ENCODE measurements at regions not wholly inside any gene's neighbourhood (a gene's known extent, or its start where the extent isn't known, plus 50 kb on each side); places are given as distances from the start of the nearest gene placed in this dataset.

DNA sequence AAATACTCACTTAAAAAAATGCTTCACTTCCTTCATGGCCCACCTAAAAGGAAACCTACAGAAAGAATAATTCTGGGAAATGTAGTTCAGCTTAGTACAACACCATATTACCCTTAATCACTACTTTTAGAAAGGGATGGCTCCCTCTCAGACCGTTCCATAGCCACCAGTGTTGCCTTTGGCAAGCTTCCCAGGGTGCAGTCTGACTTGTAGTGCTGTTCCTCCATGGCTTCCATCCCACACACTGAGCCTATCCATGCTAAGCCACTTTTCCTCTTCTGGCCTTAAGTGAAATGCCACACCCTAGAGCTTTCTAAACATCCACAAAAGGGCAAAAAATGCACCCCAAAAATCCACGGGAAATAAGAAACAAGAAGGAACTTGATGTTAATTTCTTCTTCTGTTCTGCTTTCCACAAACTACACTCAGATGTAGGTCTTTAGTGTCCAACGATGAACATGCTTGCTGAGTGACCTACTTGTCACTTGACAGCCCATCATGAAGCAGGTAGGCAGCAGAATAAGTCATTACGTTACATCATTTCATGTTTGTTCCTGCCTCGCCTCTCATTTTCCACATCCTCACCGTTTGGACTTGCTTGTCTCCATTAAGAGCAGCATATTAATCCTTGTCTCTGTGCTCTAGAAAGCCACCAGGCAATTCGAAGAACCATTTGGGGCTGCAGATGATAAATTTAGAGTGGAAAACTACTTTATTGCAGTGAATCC, 391.1 kb upstream of the GRAMD2B start:
- TF ChIP-seq POLR2A (IDR thresholded peaks at IDR 0.05; ENCODE audit: low read depth, low read length) (no peak), POLR2AphosphoS5 (IDR thresholded peaks at IDR 0.05; ENCODE audit: low read depth, low read length) (no peak), TAF1 (IDR thresholded peaks at IDR 0.05; ENCODE audit: borderline replicate concordance, low read depth, low read length) (no peak)

Data from GM12892 (cell line).